K562 (cell line): ENCODE measurements at regions not wholly inside any gene's neighbourhood (a gene's known extent, or its start where the extent isn't known, plus 50 kb on each side); places are given as distances from the start of the nearest gene placed in this dataset.

Experiments
- ATAC-seq: fragments of 200-7000 bp; cut with Tn5 transposase; 3 replicates; pipeline ENCODE4 v1.9.1; 2020; ENCODE audit warnings: moderate library complexity
- BruUV-seq: library from RNA; stranded (reverse); fragments of 400-500 nt; replicated peaks from 2 replicates; lab custom pipeline; 2021; lab: Mats Ljungman, UMichigan
- CTCF ChIA-PET: fragments of 300-600 bp; formaldehyde crosslinking; extraction: SDS; loops from one replicate; lab custom pipeline; 2021; ENCODE audit warnings: low intra/inter-chr PET ratio; lab: Yijun Ruan, JAX
- POLR2A ChIA-PET: fragments of 300-600, 350-650 bp; sonication (Branson Sonifier 250); formaldehyde crosslinking; extraction: SDS; loops from one replicate; lab custom pipeline; 2021; ENCODE audit warnings: antibody characterized with exemption, inconsistent platforms; lab: Yijun Ruan, JAX
- DNase-seq, 4 experiments: peaks; one replicate each; pipeline versions ENCODE4 v3.0.0 to v3.0.0-alpha.2; 2011 to 2018; ENCODE audit warnings: low spot score in 3 of 4, mixed read lengths in 3 of 4; ENCODE audit errors: extremely low read depth in 1 of 4
- FAIRE-seq: peaks from 2 replicates; lab custom pipeline; 2011; peaks lifted over from hg19 to GRCh38; lab: Jason Lieb, UNC
- H2AFZ ChIP-seq: 2 replicates; pipeline ENCODE4 v1.6.0; 2011; ENCODE audit warnings: low read depth, low read length, control low read depth, inconsistent platforms
- H3K27ac ChIP-seq: fragments of 200-600 bp; 3 replicates; pipeline ENCODE4 v1.8.0; 2011; ENCODE audit warnings: low read depth, mild to moderate bottlenecking, control low read depth, inconsistent platforms, low read length, moderate library complexity, mixed read lengths; ENCODE audit errors: extremely low read depth
- H3K27me3 ChIP-seq, 2 experiments: fragments of 300-600 bp in 1 of 2; 2 replicates in 1 of 2; 3 replicates in 1 of 2; pipeline versions ENCODE4 v1.6.0 to v1.8.0; 2011; ENCODE audit warnings: inconsistent platforms in 2 of 2, low read length in 2 of 2, mild to moderate bottlenecking in 1 of 2, mixed read lengths in 1 of 2, moderate library complexity in 1 of 2; ENCODE audit not compliant: control insufficient read depth in 2 of 2, insufficient read depth in 2 of 2
- H3K36me3 ChIP-seq: fragments of 300-600 bp; 3 replicates; pipeline ENCODE4 v1.8.0; 2011; ENCODE audit warnings: mild to moderate bottlenecking, low read length, inconsistent platforms; ENCODE audit not compliant: control insufficient read depth, insufficient read depth
- H3K4me1 ChIP-seq, 2 experiments: fragments of 200-600 bp in 1 of 2; replicated peaks in 1 of 2; 2 replicates in 1 of 2; 3 replicates in 1 of 2; pipeline versions ENCODE4 v1.5.1 to v1.8.0; 2011; ENCODE audit warnings: inconsistent platforms in 2 of 2, low read length in 2 of 2, mild to moderate bottlenecking in 1 of 2, mixed read lengths in 1 of 2, moderate library complexity in 1 of 2; ENCODE audit not compliant: control insufficient read depth in 2 of 2, insufficient read depth in 2 of 2
- H3K4me2 ChIP-seq: 2 replicates; pipeline ENCODE4 v1.6.1; 2011; ENCODE audit warnings: low read length, control low read depth, inconsistent platforms, mixed read lengths; ENCODE audit not compliant: insufficient read depth
- H3K4me3 ChIP-seq: fragments of 200-600 bp; sonication (generic), shearing (Covaris generic); 2 replicates; pipeline ENCODE4 v1.5.1; 2016; ENCODE audit warnings: control low read depth, inconsistent platforms
- H3K79me2 ChIP-seq: fragments of 200-600 bp; 3 replicates; pipeline ENCODE4 v1.8.0; 2011; ENCODE audit warnings: low read length, inconsistent platforms; ENCODE audit not compliant: control insufficient read depth, insufficient read depth
- H3K9ac ChIP-seq, 2 experiments: 2 replicates each; pipeline versions ENCODE4 v1.6.0 to v1.6.1; 2011; ENCODE audit warnings: low read depth in 2 of 2, low read length in 2 of 2, control low read depth in 1 of 2, inconsistent platforms in 1 of 2, mild to moderate bottlenecking in 1 of 2, mixed read lengths in 1 of 2; ENCODE audit not compliant: insufficient read depth in 1 of 2
- H3K9me1 ChIP-seq: one replicate; pipeline ENCODE4 v1.6.0; 2011; ENCODE audit warnings: inconsistent platforms, mild to moderate bottlenecking, low read length, moderate library complexity; ENCODE audit not compliant: control insufficient read depth, insufficient read depth
- H3K9me3 ChIP-seq: replicated peaks from 2 replicates; pipeline ENCODE4 v1.5.1; 2011; ENCODE audit warnings: low read depth, low read length, inconsistent platforms; ENCODE audit not compliant: control insufficient read depth, insufficient read depth
- H4K20me1 ChIP-seq: replicated peaks from 2 replicates; pipeline ENCODE4 v1.6.1; 2011; ENCODE audit warnings: low read length, inconsistent platforms, mixed read lengths; ENCODE audit not compliant: control insufficient read depth, insufficient read depth
- ATF1 ChIP-seq, 2 experiments: fragments of 450-650 bp in 1 of 2; IDR thresholded peaks; 2 replicates each; pipeline ENCODE4 v1.6.1; 2016; ENCODE audit warnings: missing compliant biosample characterization in 1 of 2, missing genetic modification characterization in 1 of 2
- FOS ChIP-seq: IDR thresholded peaks from 3 replicates; pipeline ENCODE4 v1.6.1; 2011; ENCODE audit not compliant: insufficient read length; ENCODE audit errors: extremely low read depth
- HDAC8 ChIP-seq: fragments of 450-650 bp; IDR thresholded peaks from 2 replicates; pipeline ENCODE4 v1.6.1; 2016; ENCODE audit warnings: mild to moderate bottlenecking, missing genetic modification characterization, moderate library complexity, missing compliant biosample characterization
- NFXL1 ChIP-seq: fragments of 450-650 bp; formaldehyde crosslinking; IDR thresholded peaks from 2 replicates; pipeline ENCODE4 v1.4.0; 2021; ENCODE audit warnings: mild to moderate bottlenecking
- TEAD4 ChIP-seq, 2 experiments: sonication (generic) in 1 of 2; formaldehyde crosslinking in 1 of 2; IDR thresholded peaks; 2 replicates each; pipeline versions ENCODE4 v1.6.1 to v1.8.0; 2012 to 2022; ENCODE audit warnings: borderline replicate concordance in 1 of 2, inconsistent platforms in 1 of 2, low read length in 1 of 2, mild to moderate bottlenecking in 1 of 2, missing genetic modification reagents in 1 of 2
- WGBS: fragments of 100-300 bp; shearing (Covaris generic); methylation state at CpG from one replicate; pipeline ENCODE4 v1.1.6; 2016; ENCODE audit warnings: low coverage, mixed read lengths; ENCODE audit not compliant: insufficient coverage; ENCODE audit errors: missing lambda C conversion rate; 5-methylcytosine and 5-hydroxymethylcytosine counted together
- in situ Hi-C: fragments of 300-500 bp; cut with MboI; formaldehyde crosslinking; loops from 4 replicates; pipeline ENCODE4 v1.15.0; 2018; ENCODE audit warnings: inconsistent platforms, mixed read lengths
- intact Hi-C: fragments of 100-400 bp; cut with micrococcal nuclease; formaldehyde crosslinking; loops from 2 replicates; pipeline ENCODE4 v1.14.2; 2022
- TF ChIP-seq, protein P1 (sequence below): IDR thresholded peaks from 3 replicates; pipeline ENCODE4 v1.6.1; 2011; ENCODE audit warnings: borderline replicate concordance, mild to moderate bottlenecking; ENCODE audit not compliant: insufficient read length, insufficient read depth

DNA sequence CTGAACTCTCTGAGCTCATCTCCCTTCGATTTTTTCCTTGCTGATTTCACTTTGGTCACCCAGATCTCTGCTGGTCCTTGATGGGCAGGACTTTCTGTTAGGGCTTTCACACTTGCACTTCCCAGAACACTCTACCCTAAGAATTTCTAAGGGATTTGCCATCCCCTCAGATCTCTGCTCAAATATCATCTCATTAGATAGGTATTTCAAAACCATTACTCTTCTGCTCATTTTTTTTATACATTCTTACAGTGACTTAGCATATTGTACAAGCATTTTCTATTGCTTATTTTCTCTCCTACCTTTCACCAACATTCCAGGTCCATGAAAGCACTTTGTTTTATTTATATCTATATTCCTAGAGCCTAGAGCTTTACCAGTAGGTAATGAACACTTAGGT lies 913.3 kb downstream of the PDHA2 start (continued):
- TF ChIP-seq HDAC8: no peak
- TF ChIP-seq, protein P1, sequence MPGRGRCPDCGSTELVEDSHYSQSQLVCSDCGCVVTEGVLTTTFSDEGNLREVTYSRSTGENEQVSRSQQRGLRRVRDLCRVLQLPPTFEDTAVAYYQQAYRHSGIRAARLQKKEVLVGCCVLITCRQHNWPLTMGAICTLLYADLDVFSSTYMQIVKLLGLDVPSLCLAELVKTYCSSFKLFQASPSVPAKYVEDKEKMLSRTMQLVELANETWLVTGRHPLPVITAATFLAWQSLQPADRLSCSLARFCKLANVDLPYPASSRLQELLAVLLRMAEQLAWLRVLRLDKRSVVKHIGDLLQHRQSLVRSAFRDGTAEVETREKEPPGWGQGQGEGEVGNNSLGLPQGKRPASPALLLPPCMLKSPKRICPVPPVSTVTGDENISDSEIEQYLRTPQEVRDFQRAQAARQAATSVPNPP: no peak

DNA sequence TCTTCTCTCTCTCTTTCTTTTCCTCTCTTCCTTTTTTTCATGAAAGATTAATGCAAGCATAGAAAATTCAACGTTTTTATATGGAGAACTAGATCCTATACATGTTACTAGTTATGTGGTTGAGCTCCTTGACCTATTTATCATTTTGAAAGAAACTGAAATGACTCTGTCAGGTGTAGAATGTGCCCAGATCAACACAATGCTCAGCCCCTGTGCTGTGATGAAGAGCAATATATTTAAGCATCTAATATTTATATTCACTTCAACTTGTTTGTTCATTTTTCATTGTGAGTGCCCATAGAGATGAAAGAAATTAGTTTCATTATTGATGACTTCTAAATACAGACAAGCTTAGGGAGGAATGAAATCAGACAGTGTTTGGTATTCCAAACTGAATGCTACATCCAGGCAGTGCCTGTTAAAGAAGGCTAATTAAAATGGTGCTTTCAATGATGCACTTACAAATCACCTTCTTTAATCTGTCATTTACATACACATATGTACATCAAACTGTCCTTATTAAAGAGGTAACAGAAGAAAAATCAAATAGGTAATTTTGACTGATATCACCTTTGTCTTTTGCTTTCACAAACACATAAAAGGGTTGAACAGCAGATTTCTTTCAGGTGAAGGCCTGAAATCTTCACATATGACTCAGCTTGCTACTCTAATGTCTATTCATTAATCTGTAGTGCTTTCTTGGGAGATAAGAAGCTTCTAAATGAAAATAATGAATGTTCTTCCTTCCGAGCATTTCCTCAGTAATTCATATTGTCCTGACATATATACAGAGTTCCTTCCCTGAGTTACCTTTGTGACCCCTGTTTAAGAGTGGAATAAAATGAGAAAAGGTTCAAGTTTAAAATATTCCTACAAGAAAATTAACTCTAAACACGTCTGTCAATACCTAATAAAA lies 915.9 kb downstream of the PDHA2 start:
- H3K4me3 ChIP-seq: no peak overlapping the region
- H3K27ac ChIP-seq: no peak overlapping the region
- intact Hi-C loops: no loop called here
- no peak overlapping the region for H3K9ac ChIP-seq
- no peak for DNase-seq
- H3K36me3 ChIP-seq: no peaks in the 10 kb centered on the region
- H3K9me1 ChIP-seq: no peaks in the 10 kb centered on the region
- no TSS peak for BruUV-seq
- H3K4me1 ChIP-seq: no peaks in the 10 kb centered on the region
- H3K4me2 ChIP-seq: no peak overlapping the region
- ChIA-PET POLR2A (no interaction called here), CTCF (no interaction called here)
- no peaks in the 10 kb centered on the region for H4K20me1 ChIP-seq
- no peak overlapping the region for H2AFZ ChIP-seq
- H3K27me3 ChIP-seq: no peaks in the 10 kb centered on the region
- no peak for ATAC-seq
- H3K79me2 ChIP-seq: no peaks in the 10 kb centered on the region
- TF ChIP-seq ATF1 (CRISPR knock-in tag; IDR thresholded peaks at IDR 0.05) (no peak), ATF1 (tag; IDR thresholded peaks at IDR 0.05) (no peak), NFXL1 (no peak), TEAD4 (IDR thresholded peaks at IDR 0.05; ENCODE audit: low read length) (no peak), TEAD4 (CRISPR knock-in tag; IDR thresholded peaks at IDR 0.05; ENCODE audit: borderline replicate concordance) (no peak), FOS (no peak)
- in situ Hi-C loops: no loop called here
- H3K9me3 ChIP-seq: no peaks in the 10 kb centered on the region
- no peak for FAIRE-seq
- WGBS: 0% methylated on average over 3 of the region's 3 CpGs
